Renal cortex interstitium (tissue), 11 donors: ENCODE measurements at regions not wholly inside any gene's neighbourhood (a gene's known extent, or its start where the extent isn't known, plus 50 kb on each side); places are given as distances from the start of the nearest gene placed in this dataset.

Experiments
- DNase-seq, 11 donors: peaks; one replicate each; pipeline ENCODE4 v3.0.0-alpha.2; 2013; ENCODE audit warnings: low read depth in 9 of 11, low spot score in 4 of 11; ENCODE audit errors: extremely low read depth in 1 of 11

- DNase-seq = no peak
Measured at GRCh38 chr3:64765947-64766346, 78.1 kb upstream of the ADAMTS9 start.

GRCh38 chr3:64764386-64764929, 76.7 kb upstream of the ADAMTS9 start:
- no peak for DNase-seq

- no peak for DNase-seq
Measured at GRCh38 chr3:64763980-64764379, 76.2 kb upstream of the ADAMTS9 start.

GRCh38 chr3:64761729-64762128, 73.9 kb upstream of the ADAMTS9 start:
- DNase-seq = no peak

GRCh38 chr3:64760258-64760657, 72.5 kb upstream of the ADAMTS9 start:
- DNase-seq = no peak

GRCh38 chr3:64759811-64760210, 72.0 kb upstream of the ADAMTS9 start:
- no peak for DNase-seq

GRCh38 chr3:64756398-64756986, 68.7 kb upstream of the ADAMTS9 start:
- no peak for DNase-seq

GRCh38 chr3:64748244-64748904, 60.6 kb upstream of the ADAMTS9 start:
- DNase-seq = no peak

GRCh38 chr3:64747679-64748078, 59.9 kb upstream of the ADAMTS9 start:
- no peak for DNase-seq

- no peak for DNase-seq
Measured at GRCh38 chr3:64743887-64744243, 56.1 kb upstream of the ADAMTS9 start.

GRCh38 chr3:64743156-64743886, 55.5 kb upstream of the ADAMTS9 start:
- DNase-seq = no peak

- DNase-seq = no peak
Measured at GRCh38 chr3:64741341-64741740, 53.5 kb upstream of the ADAMTS9 start.

- no peak for DNase-seq
Measured at GRCh38 chr3:64739971-64740631, 52.3 kb upstream of the ADAMTS9 start.
